Large intestine (tissue), 3 donors: ENCODE measurements at regions not wholly inside any gene's neighbourhood (a gene's known extent, or its start where the extent isn't known, plus 50 kb on each side); places are given as distances from the start of the nearest gene placed in this dataset.

Experiments
- DNase-seq, 2 donors: peaks; one replicate each; pipeline versions ENCODE4 v3.0.0 to v3.0.0-alpha.2; 2013
- H3K27ac ChIP-seq: one replicate; pipeline ENCODE4 v1.5.1; 2013; ENCODE audit warnings: low read length
- H3K27me3 ChIP-seq: 2 replicates; pipeline ENCODE4 v1.6.1; 2013; ENCODE audit warnings: low read length; ENCODE audit not compliant: control insufficient read depth, insufficient read depth
- H3K36me3 ChIP-seq: 2 replicates; pipeline ENCODE4 v1.6.1; 2013; ENCODE audit warnings: low read length; ENCODE audit not compliant: control insufficient read depth, insufficient read depth
- H3K4me1 ChIP-seq: one replicate; pipeline ENCODE4 v1.6.1; 2013; ENCODE audit warnings: low read length; ENCODE audit not compliant: control insufficient read depth, insufficient read depth
- H3K4me3 ChIP-seq: one replicate; pipeline ENCODE4 v1.5.1; 2013; ENCODE audit warnings: low read length
- H3K9me3 ChIP-seq: one replicate; pipeline ENCODE4 v1.6.1; 2013; ENCODE audit warnings: mild to moderate bottlenecking, low read depth, low read length, moderate library complexity; ENCODE audit not compliant: control insufficient read depth
- WGBS: methylation state at CpG from one replicate; pipeline ENCODE4 v1.1.5; 2013; ENCODE audit warnings: low lambda C conversion rate; ENCODE audit not compliant: insufficient coverage; 5-methylcytosine and 5-hydroxymethylcytosine counted together

- DNase-seq: no peak
- no peak overlapping the region for H3K4me3 ChIP-seq
- no peak overlapping the region for H3K27ac ChIP-seq
- H3K27me3 ChIP-seq: no peaks in the 10 kb centered on the region
- WGBS: no CpG with 5 or more reads among the region's 11 CpGs
- H3K36me3 ChIP-seq: no peaks in the 10 kb centered on the region
- H3K4me1 ChIP-seq: no peaks in the 10 kb centered on the region
- H3K9me3 ChIP-seq: no peaks in the 10 kb centered on the region
Observed at GRCh38 chr22:49473286-49473685, 354.4 kb downstream of the BRD1 start.

- no peak for DNase-seq
- no peaks in the 10 kb centered on the region for H3K36me3 ChIP-seq
- 100% methylated on average over 1 of the region's 15 CpGs for WGBS
Observed at GRCh38 chr22:49470741-49471503, 356.8 kb downstream of the BRD1 start.

GRCh38 chr22:49469896-49470740 is 357.6 kb downstream of the BRD1 start:
- H3K9me3 ChIP-seq: no peaks in the 10 kb centered on the region
- no peaks in the 10 kb centered on the region for H3K27me3 ChIP-seq
- H3K4me3 ChIP-seq: no peak overlapping the region
- DNase-seq: no peak
- no peak overlapping the region for H3K27ac ChIP-seq
- no peaks in the 10 kb centered on the region for H3K4me1 ChIP-seq
- WGBS: no CpG with 5 or more reads among the region's 33 CpGs
- H3K36me3 ChIP-seq: no peaks in the 10 kb centered on the region

More at GRCh38 chr22:49470741-49471503, 356.8 kb downstream of the BRD1 start:
- Histone ChIP-seq H3K4me3 (no peak overlapping the region), H3K27me3 (no peaks in the 10 kb centered on the region), H3K27ac (no peak overlapping the region), H3K4me1 (no peaks in the 10 kb centered on the region), H3K9me3 (no peaks in the 10 kb centered on the region)

GRCh38 chr22:49468487-49469198 is 359.0 kb downstream of the BRD1 start:
- Histone ChIP-seq H3K9me3 (no peaks in the 10 kb centered on the region), H3K36me3 (no peaks in the 10 kb centered on the region), H3K4me1 (no peaks in the 10 kb centered on the region), H3K27me3 (no peaks in the 10 kb centered on the region), H3K27ac (no peak overlapping the region), H3K4me3 (no peak overlapping the region)
- no peak for DNase-seq
- WGBS: 100% methylated on average over 2 of the region's 11 CpGs

GRCh38 chr22:49466878-49467595 is 360.6 kb downstream of the BRD1 start:
- DNase-seq: no peak
- 100% methylated on average over 2 of the region's 17 CpGs for WGBS
- Histone ChIP-seq H3K27me3 (no peaks in the 10 kb centered on the region), H3K4me1 (no peaks in the 10 kb centered on the region), H3K36me3 (no peaks in the 10 kb centered on the region), H3K27ac (no peak overlapping the region), H3K9me3 (no peaks in the 10 kb centered on the region), H3K4me3 (no peak overlapping the region)

- no CpG with 5 or more reads among the region's 6 CpGs for WGBS
- no peak overlapping the region for H3K27ac ChIP-seq
Observed at GRCh38 chr22:49464037-49464436, 363.6 kb downstream of the BRD1 start.

GRCh38 chr22:49462795-49463194 is 364.9 kb downstream of the BRD1 start:
- no peak overlapping the region for H3K27ac ChIP-seq
- no peaks in the 10 kb centered on the region for H3K27me3 ChIP-seq
- no CpG with 5 or more reads among the region's 20 CpGs for WGBS
- DNase-seq: no peak
- H3K4me1 ChIP-seq: no peaks in the 10 kb centered on the region
- no peaks in the 10 kb centered on the region for H3K9me3 ChIP-seq
- H3K4me3 ChIP-seq: no peak overlapping the region
- no peaks in the 10 kb centered on the region for H3K36me3 ChIP-seq

More at GRCh38 chr22:49464037-49464436, 363.6 kb downstream of the BRD1 start:
- H3K36me3 ChIP-seq: no peaks in the 10 kb centered on the region
- H3K4me3 ChIP-seq: no peak overlapping the region
- no peak for DNase-seq
- no peaks in the 10 kb centered on the region for H3K4me1 ChIP-seq
- no peaks in the 10 kb centered on the region for H3K27me3 ChIP-seq
- no peaks in the 10 kb centered on the region for H3K9me3 ChIP-seq

GRCh38 chr22:49462291-49462690 is 365.4 kb downstream of the BRD1 start:
- Histone ChIP-seq H3K4me1 (no peaks in the 10 kb centered on the region), H3K4me3 (no peak overlapping the region), H3K27ac (no peak overlapping the region), H3K36me3 (no peaks in the 10 kb centered on the region), H3K9me3 (no peaks in the 10 kb centered on the region), H3K27me3 (no peaks in the 10 kb centered on the region)
- 100% methylated on average over 4 of the region's 13 CpGs for WGBS
- DNase-seq: no peak

- H3K4me3 ChIP-seq: no peak overlapping the region
- no peak for DNase-seq
- H3K36me3 ChIP-seq: no peaks in the 10 kb centered on the region
- no peaks in the 10 kb centered on the region for H3K9me3 ChIP-seq
- no peak overlapping the region for H3K27ac ChIP-seq
- WGBS: no CpG with 5 or more reads among the region's 19 CpGs
- peaks cover under 1% of the 10 kb centered on the region for H3K27me3 ChIP-seq
- no peaks in the 10 kb centered on the region for H3K4me1 ChIP-seq
Observed at GRCh38 chr22:49461674-49462073, 366.0 kb downstream of the BRD1 start.
